ENCODE measurements at regions not wholly inside any gene's neighbourhood (a gene's known extent, or its start where the extent isn't known, plus 50 kb on each side); places are given as distances from the start of the nearest gene placed in this dataset.

GRCh38 chr11:103668859-103669258, 367.6 kb upstream of the DDI1 start:
- DNase-seq: no peak

- DNase-seq: no peak
These were observed 365.2 kb upstream of the DDI1 start for GRCh38 chr11:103671143-103671651.

DNA sequence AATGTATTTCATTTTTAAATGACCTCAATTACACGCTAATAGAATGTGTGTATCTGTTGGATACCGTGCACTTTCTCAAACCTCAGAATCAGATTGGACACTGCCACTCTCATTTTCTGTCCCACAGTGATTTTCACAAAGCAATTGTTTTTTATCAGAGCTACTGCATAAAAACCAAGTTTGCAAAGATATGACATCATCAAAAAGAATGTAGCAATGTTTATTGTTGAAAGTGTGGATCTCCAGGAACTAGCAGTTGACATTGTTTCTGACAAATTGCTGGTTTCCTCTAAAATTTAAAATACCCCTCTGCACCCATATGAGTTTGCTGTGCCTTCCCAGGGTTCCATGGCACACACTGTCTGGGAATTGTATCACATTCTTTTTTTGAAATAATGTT, 362.7 kb upstream of the DDI1 start:
- no peak for DNase-seq

DNA sequence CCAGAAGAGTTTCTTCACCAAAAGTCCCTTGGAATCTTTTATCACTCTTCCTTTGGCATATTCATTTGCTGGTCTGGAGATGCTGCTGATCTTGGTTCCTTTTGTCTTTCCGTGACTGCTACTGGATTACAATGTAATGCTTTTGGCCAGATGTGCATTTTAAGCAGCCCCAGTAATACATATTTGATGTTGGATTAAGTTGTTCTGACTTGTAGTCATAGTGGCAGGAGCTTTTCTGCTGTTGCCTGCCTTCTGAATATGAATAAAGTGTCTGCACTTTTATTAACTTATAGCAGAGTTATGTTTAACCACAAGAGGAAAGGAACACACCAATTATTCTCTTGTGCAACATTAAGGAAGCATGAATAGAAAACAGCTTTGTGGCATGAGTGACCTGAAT, 360.0 kb upstream of the DDI1 start:
- DNase-seq: no peak

DNA sequence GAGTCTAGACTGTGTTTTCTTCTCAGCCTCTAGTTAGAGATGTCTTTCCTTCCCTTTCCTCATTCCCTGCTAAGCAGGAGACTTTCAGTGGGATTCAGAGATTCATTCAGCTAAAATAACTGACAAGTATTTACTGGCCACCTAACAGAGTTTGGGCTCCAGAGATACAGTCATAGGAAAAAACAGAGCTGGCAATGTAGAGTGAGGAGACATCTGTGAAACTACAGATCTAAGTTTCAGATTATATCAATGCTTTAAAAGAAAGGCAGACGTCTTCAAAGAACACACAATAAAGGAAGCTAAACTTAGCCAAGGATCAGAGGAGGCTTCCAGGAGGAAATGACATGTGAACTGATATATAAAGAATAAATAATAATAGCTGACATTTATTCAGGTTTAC, 355.6 kb upstream of the DDI1 start:
- DNase-seq: no peak

GRCh38 chr11:103681855-103682254, 354.6 kb upstream of the DDI1 start:
- no peak for DNase-seq

GRCh38 chr11:103682318-103683184, 353.9 kb upstream of the DDI1 start:
- no peak for DNase-seq

DNA sequence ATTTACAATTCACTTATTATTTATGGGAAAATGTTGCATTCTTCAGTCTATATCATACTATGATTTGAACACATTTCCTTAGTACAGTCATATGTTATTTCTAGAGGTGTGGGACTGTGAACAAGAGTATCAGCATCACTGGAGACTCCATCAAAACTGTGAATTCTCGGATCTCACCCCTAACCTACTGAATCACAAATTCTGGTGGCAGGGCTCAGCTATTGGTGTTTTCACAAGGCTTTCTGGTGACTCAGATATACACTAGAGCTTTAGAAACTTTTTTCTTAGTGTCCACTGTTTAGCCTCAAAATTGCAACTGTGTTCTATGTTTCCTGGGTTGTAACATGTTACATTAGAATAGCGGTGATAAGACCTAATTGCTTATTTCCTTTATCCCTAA, 352.9 kb upstream of the DDI1 start:
- DNase-seq: no peak

DNA sequence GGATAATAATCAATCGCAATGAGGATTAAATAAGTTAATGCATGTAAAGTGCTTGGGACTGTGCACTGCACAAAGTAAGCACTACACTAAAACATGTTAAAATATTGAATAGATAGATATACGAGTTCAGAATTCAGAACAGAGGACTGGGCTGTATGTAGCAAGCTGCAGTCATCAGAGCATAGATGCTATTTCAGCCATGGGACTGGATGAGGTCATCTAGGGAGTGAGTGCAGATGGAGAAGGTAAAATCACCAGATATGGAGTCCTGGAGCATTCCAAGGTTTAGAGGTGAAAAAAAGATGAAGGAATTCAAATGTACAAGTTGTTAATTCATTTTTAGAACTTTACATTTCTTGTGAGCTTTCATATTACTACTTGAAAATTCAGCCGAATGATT, 347.5 kb upstream of the DDI1 start:
- no peak for DNase-seq

GRCh38 chr11:103690356-103690755, 346.1 kb upstream of the DDI1 start:
- DNase-seq: no peak

DNA sequence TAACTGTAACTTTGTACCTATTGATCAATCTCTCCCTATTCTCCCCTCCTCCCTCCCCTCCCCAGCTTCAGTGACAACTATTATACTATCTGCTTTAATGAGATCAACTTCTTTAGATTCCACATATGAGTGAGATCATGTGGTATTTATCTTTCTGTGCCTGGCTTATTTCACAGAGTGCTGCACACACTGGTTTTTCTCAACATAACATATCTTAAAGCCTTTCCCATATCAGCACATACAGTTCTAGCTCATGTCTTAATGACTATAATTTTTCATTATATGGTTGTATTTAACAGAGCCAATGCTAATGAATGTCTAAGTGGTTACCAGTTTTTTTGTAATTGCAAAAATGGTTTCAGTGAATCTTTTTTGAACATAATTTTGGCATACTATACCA, 340.3 kb upstream of the DDI1 start:
- DNase-seq: no peak

GRCh38 chr11:103699216-103699615, 337.2 kb upstream of the DDI1 start:
- no peak for DNase-seq

DNA sequence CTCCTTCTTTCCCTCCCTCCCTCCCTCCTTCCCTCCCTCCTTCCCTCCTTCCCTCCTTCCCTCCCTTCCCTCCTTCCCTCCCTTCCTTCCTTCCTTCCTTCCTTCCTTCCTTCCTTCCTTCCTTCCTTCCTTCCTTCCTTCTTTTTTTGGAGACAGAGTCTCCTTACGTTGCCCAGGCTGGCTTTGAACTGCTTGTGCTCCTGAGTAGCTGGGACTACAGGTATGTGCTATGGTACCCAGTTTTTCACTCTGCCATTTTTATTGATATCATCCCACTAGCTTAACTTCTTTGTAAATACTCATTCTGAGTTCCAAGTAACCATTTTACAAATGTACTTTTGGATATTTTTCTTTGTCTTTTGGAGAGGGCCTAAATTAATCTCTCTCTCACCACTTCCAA, 336.8 kb upstream of the DDI1 start:
- no peak for DNase-seq

DNA sequence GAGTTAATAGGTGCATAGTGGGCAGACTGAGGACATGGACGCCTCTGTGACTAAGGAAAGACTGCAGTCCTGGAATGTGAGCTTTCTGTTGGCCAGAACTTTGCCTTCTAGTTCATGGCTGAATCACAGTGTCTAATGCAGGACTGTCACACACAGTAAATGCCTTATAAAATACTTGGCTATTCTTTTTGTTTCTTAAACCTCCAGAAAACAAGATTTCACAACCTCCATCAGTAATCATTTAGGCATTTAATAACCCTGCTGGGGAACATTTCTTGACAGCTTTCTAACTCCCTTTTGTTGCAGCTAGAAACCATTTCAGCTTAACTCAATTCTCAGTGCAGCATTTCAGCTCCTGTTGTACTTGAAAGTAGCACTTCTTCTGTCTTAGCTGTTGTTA, 335.8 kb upstream of the DDI1 start:
- no peak for DNase-seq

- no peak for DNase-seq
These were observed 333.0 kb upstream of the DDI1 start for GRCh38 chr11:103703437-103703836.

DNA sequence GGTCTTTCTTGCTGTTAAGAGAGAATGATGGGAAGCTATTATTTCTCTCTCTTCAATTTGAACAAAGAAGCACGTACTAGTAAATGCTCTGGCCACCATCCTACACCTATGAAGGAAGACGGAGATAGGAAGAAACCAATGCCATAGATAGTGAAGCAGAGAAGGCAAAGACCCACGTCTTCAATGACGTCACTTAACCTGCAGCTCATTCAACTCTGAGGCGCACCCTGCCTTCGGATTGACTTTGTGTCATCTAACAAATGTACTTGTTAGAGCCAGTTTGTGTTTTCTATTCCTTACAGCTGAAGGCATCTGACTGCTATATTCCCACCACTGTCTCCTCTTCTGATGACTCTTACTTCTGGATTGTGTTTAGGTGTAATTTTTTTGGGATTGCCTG, 332.5 kb upstream of the DDI1 start:
- DNase-seq: no peak

GRCh38 chr11:103705642-103706041, 330.8 kb upstream of the DDI1 start:
- no peak for DNase-seq

- DNase-seq: no peak
These were observed 327.1 kb upstream of the DDI1 start for GRCh38 chr11:103709371-103709770.

- DNase-seq: no peak
These were observed 322.2 kb upstream of the DDI1 start for GRCh38 chr11:103714246-103714645.

DNA sequence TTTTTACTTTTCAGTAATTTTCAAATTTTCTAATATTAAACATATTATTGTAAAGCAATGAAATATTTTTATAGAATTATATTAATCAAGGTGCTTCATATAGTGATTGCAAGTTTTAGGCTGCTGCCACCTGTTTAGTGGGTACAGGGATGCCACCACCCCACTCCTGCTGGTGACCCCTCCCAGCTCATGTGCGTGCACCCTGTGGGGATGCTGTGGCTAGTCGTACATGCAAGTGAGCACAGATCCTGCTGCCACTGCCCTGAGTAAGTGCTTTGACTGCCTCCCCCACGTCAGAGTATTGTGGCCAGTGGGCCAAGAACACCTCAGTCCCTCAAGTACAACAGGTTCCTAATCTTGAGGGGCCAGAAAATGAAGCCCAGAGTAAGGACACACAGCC, 320.1 kb upstream of the DDI1 start:
- DNase-seq: no peak

GRCh38 chr11:103727262-103727661, 309.2 kb upstream of the DDI1 start:
- no peak for DNase-seq

GRCh38 chr11:103729617-103730016, 306.8 kb upstream of the DDI1 start:
- DNase-seq: no peak

DNA sequence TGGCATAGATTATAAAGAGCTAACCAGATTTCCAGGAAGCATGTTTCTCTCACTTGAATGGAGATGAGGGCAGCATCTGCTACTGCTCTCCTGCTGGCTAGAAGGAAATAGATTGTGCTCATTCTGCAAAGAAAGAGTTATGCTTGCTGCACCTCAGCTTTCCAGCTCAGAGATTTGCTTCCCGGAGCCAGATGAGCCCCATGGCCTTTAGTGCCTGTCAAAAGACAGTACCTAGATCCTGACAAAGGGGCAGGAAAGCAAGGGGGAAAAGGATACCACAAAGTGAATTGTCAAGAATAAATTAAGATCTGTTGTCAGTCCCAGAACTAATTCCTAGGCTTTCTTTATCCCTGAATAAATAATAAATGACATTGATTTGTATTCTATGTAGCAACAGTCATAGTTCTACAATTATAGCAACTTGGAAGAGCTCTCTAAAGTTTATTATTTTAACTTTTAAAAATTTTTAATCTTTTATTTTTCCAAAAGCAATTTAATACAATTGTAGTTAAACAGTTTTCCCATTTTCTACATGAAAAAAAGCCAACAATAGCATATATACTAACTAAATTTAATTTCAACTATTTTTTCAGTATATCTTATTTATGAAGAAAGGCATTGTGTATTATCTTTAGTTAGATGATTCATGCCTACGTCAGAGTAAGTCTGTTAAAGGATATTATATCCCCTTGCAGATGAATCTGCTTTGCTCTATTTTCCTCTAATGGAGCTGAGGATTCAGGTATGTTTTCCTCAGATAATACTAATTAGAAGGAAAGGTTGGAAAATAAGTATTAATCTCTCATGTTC, 306.1 kb upstream of the DDI1 start:
- no peak for DNase-seq

- no peak for DNase-seq
These were observed 304.8 kb upstream of the DDI1 start for GRCh38 chr11:103731670-103732069.
